GM23338 (cell line): ENCODE measurements at regions not wholly inside any gene's neighbourhood (a gene's known extent, or its start where the extent isn't known, plus 50 kb on each side); places are given as distances from the start of the nearest gene placed in this dataset.

Experiments
- CREB1 ChIP-seq: fragments of 250-450 bp; sonication (Bioruptor Pico); IDR thresholded peaks from 2 replicates; pipeline ENCODE4 v1.5.0; 2020; ENCODE audit warnings: low read depth, mild to moderate bottlenecking, moderate library complexity
- CTCF ChIP-seq, 2 experiments: fragments of 200-600 bp in 1 of 2; sonication (generic) in 1 of 2; conservative IDR thresholded peaks; 2 replicates each; pipeline versions ENCODE4 v1.5.1 to v1.6.1; 2016 to 2017; ENCODE audit warnings: antibody characterized with exemption in 2 of 2, low read depth in 2 of 2, mild to moderate bottlenecking in 2 of 2, moderate library complexity in 1 of 2
- ETS1 ChIP-seq: IDR thresholded peaks from 2 replicates; pipeline ENCODE4 v1.6.1; 2016; ENCODE audit warnings: antibody characterized with exemption
- EZH2 ChIP-seq: fragments of 200-600 bp; sonication (generic); IDR thresholded peaks from one replicate; pipeline ENCODE4 v1.8.0; 2017; ENCODE audit warnings: antibody characterized with exemption, mild to moderate bottlenecking, low read depth; ENCODE audit not compliant: unreplicated experiment
- EZH2phosphoT487 ChIP-seq: fragments of 200-600 bp; sonication (generic); IDR thresholded peaks from one replicate; pipeline ENCODE4 v1.8.1; 2018; ENCODE audit warnings: antibody characterized with exemption; ENCODE audit not compliant: unreplicated experiment
- JUNB ChIP-seq: IDR thresholded peaks from one replicate; pipeline ENCODE4 v1.6.1; 2016; ENCODE audit warnings: antibody characterized with exemption; ENCODE audit not compliant: unreplicated experiment
- NANOG ChIP-seq: IDR thresholded peaks from 2 replicates; pipeline ENCODE4 v1.6.1; 2016; ENCODE audit warnings: antibody characterized with exemption, borderline replicate concordance
- POLR2AphosphoS5 ChIP-seq: IDR thresholded peaks from 2 replicates; pipeline ENCODE4 v1.6.1; 2016; ENCODE audit warnings: antibody characterized with exemption, low read depth
- STAT1 ChIP-seq: IDR thresholded peaks from one replicate; pipeline ENCODE4 v1.6.1; 2016; ENCODE audit warnings: antibody characterized with exemption; ENCODE audit not compliant: unreplicated experiment
- ZNF114 ChIP-seq: fragments of 250-450 bp; sonication (Bioruptor Pico); IDR thresholded peaks from 2 replicates; pipeline ENCODE4 v1.5.0; 2020; ENCODE audit warnings: mild to moderate bottlenecking, moderate library complexity
- ZNF331 ChIP-seq: fragments of 250-450 bp; sonication (Bioruptor Pico); IDR thresholded peaks from 2 replicates; pipeline ENCODE4 v1.5.0; 2020; ENCODE audit warnings: low read depth, mild to moderate bottlenecking, moderate library complexity
- TF ChIP-seq, protein P1 (sequence below): IDR thresholded peaks from one replicate; pipeline ENCODE4 v1.6.1; 2018; ENCODE audit warnings: antibody characterized with exemption; ENCODE audit not compliant: unreplicated experiment
- TF ChIP-seq, protein P2 (sequence below): fragments of 250-450 bp; sonication (Bioruptor Pico); IDR thresholded peaks from 2 replicates; pipeline ENCODE4 v1.5.0; 2020; ENCODE audit warnings: mild to moderate bottlenecking, moderate library complexity

DNA sequence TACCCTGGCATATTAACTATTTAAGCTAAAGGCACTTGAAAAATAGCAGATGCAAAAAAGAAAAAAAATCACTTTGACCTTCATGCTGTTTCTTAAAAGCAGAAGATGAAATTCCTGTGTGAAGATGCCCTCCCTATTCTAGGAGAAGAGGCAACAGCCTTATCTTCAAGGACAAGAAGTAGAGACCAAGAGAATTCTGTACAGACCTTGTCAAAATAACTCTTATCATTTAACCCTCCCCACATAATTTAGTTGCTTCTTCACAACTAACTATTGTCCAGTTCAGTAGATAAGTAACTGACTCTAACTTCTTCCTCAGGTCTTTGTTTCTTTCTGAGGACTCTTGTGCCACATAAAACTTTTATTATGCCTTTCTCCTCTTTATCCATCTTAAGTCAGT is 72.0 kb upstream of the MARCHF10 start:
- TF ChIP-seq CTCF (conservative IDR thresholded peaks at IDR 0.05; ENCODE audit: low read depth in 2 of 2) = no peak
- no peak for TF ChIP-seq EZH2
- TF ChIP-seq POLR2AphosphoS5 = no peak
- TF ChIP-seq STAT1 = no peak
- TF ChIP-seq ZNF114 (CRISPR knock-in tag) = no peak
- TF ChIP-seq, protein P1, sequence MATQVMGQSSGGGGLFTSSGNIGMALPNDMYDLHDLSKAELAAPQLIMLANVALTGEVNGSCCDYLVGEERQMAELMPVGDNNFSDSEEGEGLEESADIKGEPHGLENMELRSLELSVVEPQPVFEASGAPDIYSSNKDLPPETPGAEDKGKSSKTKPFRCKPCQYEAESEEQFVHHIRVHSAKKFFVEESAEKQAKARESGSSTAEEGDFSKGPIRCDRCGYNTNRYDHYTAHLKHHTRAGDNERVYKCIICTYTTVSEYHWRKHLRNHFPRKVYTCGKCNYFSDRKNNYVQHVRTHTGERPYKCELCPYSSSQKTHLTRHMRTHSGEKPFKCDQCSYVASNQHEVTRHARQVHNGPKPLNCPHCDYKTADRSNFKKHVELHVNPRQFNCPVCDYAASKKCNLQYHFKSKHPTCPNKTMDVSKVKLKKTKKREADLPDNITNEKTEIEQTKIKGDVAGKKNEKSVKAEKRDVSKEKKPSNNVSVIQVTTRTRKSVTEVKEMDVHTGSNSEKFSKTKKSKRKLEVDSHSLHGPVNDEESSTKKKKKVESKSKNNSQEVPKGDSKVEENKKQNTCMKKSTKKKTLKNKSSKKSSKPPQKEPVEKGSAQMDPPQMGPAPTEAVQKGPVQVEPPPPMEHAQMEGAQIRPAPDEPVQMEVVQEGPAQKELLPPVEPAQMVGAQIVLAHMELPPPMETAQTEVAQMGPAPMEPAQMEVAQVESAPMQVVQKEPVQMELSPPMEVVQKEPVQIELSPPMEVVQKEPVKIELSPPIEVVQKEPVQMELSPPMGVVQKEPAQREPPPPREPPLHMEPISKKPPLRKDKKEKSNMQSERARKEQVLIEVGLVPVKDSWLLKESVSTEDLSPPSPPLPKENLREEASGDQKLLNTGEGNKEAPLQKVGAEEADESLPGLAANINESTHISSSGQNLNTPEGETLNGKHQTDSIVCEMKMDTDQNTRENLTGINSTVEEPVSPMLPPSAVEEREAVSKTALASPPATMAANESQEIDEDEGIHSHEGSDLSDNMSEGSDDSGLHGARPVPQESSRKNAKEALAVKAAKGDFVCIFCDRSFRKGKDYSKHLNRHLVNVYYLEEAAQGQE = no peak
- TF ChIP-seq EZH2phosphoT487 = no peak
- no peak for TF ChIP-seq ZNF331 (CRISPR knock-in tag)
- no peak for TF ChIP-seq CREB1 (CRISPR knock-in tag)
- no peak for TF ChIP-seq ETS1
- TF ChIP-seq JUNB = no peak
- no peak for TF ChIP-seq NANOG
- TF ChIP-seq, protein P2, sequence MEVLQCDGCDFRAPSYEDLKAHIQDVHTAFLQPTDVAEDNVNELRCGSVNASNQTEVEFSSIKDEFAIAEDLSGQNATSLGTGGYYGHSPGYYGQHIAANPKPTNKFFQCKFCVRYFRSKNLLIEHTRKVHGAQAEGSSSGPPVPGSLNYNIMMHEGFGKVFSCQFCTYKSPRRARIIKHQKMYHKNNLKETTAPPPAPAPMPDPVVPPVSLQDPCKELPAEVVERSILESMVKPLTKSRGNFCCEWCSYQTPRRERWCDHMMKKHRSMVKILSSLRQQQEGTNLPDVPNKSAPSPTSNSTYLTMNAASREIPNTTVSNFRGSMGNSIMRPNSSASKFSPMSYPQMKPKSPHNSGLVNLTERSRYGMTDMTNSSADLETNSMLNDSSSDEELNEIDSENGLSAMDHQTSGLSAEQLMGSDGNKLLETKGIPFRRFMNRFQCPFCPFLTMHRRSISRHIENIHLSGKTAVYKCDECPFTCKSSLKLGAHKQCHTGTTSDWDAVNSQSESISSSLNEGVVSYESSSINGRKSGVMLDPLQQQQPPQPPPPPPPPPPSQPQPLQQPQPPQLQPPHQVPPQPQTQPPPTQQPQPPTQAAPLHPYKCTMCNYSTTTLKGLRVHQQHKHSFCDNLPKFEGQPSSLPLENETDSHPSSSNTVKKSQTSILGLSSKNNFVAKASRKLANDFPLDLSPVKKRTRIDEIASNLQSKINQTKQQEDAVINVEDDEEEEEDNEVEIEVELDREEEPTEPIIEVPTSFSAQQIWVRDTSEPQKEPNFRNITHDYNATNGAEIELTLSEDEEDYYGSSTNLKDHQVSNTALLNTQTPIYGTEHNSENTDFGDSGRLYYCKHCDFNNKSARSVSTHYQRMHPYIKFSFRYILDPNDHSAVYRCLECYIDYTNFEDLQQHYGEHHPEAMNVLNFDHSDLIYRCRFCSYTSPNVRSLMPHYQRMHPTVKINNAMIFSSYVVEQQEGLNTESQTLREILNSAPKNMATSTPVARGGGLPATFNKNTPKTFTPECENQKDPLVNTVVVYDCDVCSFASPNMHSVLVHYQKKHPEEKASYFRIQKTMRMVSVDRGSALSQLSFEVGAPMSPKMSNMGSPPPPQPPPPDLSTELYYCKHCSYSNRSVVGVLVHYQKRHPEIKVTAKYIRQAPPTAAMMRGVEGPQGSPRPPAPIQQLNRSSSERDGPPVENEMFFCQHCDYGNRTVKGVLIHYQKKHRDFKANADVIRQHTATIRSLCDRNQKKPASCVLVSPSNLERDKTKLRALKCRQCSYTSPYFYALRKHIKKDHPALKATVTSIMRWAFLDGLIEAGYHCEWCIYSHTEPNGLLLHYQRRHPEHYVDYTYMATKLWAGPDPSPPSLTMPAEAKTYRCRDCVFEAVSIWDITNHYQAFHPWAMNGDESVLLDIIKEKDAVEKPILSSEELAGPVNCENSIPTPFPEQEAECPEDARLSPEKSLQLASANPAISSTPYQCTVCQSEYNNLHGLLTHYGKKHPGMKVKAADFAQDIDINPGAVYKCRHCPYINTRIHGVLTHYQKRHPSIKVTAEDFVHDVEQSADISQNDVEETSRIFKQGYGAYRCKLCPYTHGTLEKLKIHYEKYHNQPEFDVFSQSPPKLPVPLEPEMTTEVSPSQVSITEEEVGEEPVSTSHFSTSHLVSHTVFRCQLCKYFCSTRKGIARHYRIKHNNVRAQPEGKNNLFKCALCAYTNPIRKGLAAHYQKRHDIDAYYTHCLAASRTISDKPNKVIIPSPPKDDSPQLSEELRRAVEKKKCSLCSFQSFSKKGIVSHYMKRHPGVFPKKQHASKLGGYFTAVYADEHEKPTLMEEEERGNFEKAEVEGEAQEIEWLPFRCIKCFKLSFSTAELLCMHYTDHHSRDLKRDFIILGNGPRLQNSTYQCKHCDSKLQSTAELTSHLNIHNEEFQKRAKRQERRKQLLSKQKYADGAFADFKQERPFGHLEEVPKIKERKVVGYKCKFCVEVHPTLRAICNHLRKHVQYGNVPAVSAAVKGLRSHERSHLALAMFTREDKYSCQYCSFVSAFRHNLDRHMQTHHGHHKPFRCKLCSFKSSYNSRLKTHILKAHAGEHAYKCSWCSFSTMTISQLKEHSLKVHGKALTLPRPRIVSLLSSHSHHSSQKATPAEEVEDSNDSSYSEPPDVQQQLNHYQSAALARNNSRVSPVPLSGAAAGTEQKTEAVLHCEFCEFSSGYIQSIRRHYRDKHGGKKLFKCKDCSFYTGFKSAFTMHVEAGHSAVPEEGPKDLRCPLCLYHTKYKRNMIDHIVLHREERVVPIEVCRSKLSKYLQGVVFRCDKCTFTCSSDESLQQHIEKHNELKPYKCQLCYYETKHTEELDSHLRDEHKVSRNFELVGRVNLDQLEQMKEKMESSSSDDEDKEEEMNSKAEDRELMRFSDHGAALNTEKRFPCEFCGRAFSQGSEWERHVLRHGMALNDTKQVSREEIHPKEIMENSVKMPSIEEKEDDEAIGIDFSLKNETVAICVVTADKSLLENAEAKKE (CRISPR knock-in tag) = no peak
